GM23338 (cell line): ENCODE measurements at regions not wholly inside any gene's neighbourhood (a gene's known extent, or its start where the extent isn't known, plus 50 kb on each side); places are given as distances from the start of the nearest gene placed in this dataset.

Experiments
- CREB1 ChIP-seq: fragments of 250-450 bp; sonication (Bioruptor Pico); IDR thresholded peaks from 2 replicates; pipeline ENCODE4 v1.5.0; 2020; ENCODE audit warnings: low read depth, mild to moderate bottlenecking, moderate library complexity
- EZH2 ChIP-seq: fragments of 200-600 bp; sonication (generic); IDR thresholded peaks from one replicate; pipeline ENCODE4 v1.8.0; 2017; ENCODE audit warnings: antibody characterized with exemption, mild to moderate bottlenecking, low read depth; ENCODE audit not compliant: unreplicated experiment
- EZH2phosphoT487 ChIP-seq: fragments of 200-600 bp; sonication (generic); IDR thresholded peaks from one replicate; pipeline ENCODE4 v1.8.1; 2018; ENCODE audit warnings: antibody characterized with exemption; ENCODE audit not compliant: unreplicated experiment
- NANOG ChIP-seq: IDR thresholded peaks from 2 replicates; pipeline ENCODE4 v1.6.1; 2016; ENCODE audit warnings: antibody characterized with exemption, borderline replicate concordance
- POLR2AphosphoS5 ChIP-seq: IDR thresholded peaks from 2 replicates; pipeline ENCODE4 v1.6.1; 2016; ENCODE audit warnings: antibody characterized with exemption, low read depth
- STAT1 ChIP-seq: IDR thresholded peaks from one replicate; pipeline ENCODE4 v1.6.1; 2016; ENCODE audit warnings: antibody characterized with exemption; ENCODE audit not compliant: unreplicated experiment
- TF ChIP-seq, protein P1 (sequence below), 2 experiments: fragments of 200-600 bp in 1 of 2; sonication (generic) in 1 of 2; conservative IDR thresholded peaks; 2 replicates each; pipeline versions ENCODE4 v1.5.1 to v1.6.1; 2016 to 2017; ENCODE audit warnings: antibody characterized with exemption in 2 of 2, low read depth in 2 of 2, mild to moderate bottlenecking in 2 of 2, moderate library complexity in 1 of 2
- TF ChIP-seq, protein P2 (sequence below): IDR thresholded peaks from one replicate; pipeline ENCODE4 v1.6.1; 2018; ENCODE audit warnings: antibody characterized with exemption; ENCODE audit not compliant: unreplicated experiment
- TF ChIP-seq, protein P3 (sequence below): IDR thresholded peaks from 2 replicates; pipeline ENCODE4 v1.6.1; 2016; ENCODE audit warnings: antibody characterized with exemption

DNA sequence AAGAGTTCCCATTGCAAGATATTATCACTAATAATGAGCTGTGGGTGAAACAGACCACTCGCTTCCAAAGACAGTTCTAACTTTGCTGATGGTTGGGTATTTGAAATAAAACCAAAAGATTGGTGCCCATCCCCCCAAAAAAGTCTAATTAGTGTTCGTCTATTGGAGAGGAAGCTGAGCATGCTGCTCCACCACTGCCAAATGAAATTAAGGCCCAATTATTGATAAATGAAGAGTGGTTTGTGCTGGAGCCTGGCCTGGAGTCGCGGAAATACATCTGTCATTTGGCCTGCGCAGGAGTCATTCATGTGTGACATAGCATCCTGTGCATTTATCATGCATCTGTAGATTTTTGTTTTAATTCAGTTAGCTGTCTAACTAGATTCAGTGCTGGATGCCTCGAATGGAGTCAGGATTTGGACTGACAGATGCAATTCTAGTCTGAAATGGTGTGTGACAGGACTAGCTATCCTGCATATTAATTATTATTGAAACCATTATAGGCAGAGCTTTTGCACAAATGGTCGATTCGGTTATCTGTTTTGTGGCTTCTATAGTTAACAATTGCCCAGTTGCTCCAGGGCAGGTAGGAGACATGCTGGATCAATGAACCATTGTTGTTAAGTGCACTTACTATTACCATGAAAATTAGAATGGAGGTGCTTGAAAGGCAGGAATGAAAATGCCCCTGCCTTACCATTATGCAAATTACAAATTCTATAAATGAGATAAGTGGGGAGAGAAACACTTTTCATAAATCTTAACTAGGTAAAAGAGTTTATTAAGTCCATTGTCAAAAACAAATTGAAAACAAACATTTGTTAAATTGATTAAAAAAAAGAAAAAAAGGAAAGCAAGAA is 450.4 kb upstream of the TCF4 start:
- TF ChIP-seq, protein P1, sequence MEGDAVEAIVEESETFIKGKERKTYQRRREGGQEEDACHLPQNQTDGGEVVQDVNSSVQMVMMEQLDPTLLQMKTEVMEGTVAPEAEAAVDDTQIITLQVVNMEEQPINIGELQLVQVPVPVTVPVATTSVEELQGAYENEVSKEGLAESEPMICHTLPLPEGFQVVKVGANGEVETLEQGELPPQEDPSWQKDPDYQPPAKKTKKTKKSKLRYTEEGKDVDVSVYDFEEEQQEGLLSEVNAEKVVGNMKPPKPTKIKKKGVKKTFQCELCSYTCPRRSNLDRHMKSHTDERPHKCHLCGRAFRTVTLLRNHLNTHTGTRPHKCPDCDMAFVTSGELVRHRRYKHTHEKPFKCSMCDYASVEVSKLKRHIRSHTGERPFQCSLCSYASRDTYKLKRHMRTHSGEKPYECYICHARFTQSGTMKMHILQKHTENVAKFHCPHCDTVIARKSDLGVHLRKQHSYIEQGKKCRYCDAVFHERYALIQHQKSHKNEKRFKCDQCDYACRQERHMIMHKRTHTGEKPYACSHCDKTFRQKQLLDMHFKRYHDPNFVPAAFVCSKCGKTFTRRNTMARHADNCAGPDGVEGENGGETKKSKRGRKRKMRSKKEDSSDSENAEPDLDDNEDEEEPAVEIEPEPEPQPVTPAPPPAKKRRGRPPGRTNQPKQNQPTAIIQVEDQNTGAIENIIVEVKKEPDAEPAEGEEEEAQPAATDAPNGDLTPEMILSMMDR (conservative IDR thresholded peaks at IDR 0.05; ENCODE audit: low read depth in 2 of 2), result no peak
- TF ChIP-seq EZH2phosphoT487 (no peak), EZH2 (no peak), NANOG (no peak), POLR2AphosphoS5 (no peak), CREB1 (CRISPR knock-in tag) (no peak), STAT1 (no peak)
- TF ChIP-seq, protein P2, sequence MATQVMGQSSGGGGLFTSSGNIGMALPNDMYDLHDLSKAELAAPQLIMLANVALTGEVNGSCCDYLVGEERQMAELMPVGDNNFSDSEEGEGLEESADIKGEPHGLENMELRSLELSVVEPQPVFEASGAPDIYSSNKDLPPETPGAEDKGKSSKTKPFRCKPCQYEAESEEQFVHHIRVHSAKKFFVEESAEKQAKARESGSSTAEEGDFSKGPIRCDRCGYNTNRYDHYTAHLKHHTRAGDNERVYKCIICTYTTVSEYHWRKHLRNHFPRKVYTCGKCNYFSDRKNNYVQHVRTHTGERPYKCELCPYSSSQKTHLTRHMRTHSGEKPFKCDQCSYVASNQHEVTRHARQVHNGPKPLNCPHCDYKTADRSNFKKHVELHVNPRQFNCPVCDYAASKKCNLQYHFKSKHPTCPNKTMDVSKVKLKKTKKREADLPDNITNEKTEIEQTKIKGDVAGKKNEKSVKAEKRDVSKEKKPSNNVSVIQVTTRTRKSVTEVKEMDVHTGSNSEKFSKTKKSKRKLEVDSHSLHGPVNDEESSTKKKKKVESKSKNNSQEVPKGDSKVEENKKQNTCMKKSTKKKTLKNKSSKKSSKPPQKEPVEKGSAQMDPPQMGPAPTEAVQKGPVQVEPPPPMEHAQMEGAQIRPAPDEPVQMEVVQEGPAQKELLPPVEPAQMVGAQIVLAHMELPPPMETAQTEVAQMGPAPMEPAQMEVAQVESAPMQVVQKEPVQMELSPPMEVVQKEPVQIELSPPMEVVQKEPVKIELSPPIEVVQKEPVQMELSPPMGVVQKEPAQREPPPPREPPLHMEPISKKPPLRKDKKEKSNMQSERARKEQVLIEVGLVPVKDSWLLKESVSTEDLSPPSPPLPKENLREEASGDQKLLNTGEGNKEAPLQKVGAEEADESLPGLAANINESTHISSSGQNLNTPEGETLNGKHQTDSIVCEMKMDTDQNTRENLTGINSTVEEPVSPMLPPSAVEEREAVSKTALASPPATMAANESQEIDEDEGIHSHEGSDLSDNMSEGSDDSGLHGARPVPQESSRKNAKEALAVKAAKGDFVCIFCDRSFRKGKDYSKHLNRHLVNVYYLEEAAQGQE, result no peak
- TF ChIP-seq, protein P3, sequence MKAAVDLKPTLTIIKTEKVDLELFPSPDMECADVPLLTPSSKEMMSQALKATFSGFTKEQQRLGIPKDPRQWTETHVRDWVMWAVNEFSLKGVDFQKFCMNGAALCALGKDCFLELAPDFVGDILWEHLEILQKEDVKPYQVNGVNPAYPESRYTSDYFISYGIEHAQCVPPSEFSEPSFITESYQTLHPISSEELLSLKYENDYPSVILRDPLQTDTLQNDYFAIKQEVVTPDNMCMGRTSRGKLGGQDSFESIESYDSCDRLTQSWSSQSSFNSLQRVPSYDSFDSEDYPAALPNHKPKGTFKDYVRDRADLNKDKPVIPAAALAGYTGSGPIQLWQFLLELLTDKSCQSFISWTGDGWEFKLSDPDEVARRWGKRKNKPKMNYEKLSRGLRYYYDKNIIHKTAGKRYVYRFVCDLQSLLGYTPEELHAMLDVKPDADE, result no peak
